ENCODE measurements at regions not wholly inside any gene's neighbourhood (a gene's known extent, or its start where the extent isn't known, plus 50 kb on each side); places are given as distances from the start of the nearest gene placed in this dataset.

GRCh38 chr16:59190731-59191130 is 456.6 kb upstream of the GOT2 start:
- no peak for DNase-seq

- no peak for DNase-seq
These were observed 453.9 kb upstream of the GOT2 start for GRCh38 chr16:59188029-59188428.

DNA sequence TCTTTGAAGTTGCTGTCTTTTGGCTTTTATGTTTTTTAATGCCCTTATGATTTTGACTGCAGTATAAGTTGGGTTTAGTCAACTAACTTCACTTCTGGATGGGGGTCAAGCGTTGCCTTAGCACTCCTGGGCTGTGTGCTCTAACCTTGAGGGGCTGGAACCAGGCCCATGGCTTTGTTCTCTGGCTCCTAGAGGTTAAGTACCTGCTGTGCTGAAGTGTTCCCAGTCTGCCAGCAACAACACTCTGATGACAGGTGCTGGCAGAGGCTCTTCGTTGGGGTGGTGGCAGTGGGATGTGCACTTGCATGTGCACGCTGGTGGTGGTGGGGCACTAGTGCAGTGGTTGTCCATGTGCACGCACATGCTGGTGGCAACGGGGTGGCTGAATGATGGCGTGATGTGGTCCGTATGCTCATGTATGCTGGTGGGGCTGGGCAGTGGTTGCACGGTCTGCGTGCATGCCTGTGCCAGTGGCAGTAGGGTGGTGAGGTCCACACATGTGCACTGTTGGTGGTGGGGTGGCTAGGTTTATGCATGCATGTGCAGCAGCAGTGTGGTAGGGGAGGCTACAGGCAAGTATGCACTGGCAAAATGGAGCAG is 447.8 kb upstream of the GOT2 start:
- DNase-seq: no peak

DNA sequence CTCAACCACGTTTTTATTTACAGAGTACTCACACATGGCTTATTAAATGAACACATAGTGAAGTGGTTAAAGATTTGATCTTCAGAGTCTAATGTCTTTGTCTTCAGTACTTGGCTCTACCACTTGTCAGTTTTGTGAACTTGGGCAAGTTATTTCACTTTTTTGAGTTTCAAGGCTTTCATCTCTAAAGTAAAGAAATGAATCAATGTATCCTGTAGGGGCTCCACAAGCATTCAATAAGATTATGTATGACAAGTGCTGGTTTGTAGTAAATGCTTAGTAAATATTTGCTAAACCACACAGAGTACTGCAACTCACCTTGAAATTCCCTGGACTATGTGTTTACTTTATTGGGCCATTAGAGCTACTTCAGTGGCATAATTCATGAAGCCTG is 446.0 kb upstream of the GOT2 start:
- DNase-seq: no peak

GRCh38 chr16:59179446-59180082 is 445.4 kb upstream of the GOT2 start:
- DNase-seq: no peak

GRCh38 chr16:59173408-59173831 is 439.3 kb upstream of the GOT2 start:
- DNase-seq: no peak

DNA sequence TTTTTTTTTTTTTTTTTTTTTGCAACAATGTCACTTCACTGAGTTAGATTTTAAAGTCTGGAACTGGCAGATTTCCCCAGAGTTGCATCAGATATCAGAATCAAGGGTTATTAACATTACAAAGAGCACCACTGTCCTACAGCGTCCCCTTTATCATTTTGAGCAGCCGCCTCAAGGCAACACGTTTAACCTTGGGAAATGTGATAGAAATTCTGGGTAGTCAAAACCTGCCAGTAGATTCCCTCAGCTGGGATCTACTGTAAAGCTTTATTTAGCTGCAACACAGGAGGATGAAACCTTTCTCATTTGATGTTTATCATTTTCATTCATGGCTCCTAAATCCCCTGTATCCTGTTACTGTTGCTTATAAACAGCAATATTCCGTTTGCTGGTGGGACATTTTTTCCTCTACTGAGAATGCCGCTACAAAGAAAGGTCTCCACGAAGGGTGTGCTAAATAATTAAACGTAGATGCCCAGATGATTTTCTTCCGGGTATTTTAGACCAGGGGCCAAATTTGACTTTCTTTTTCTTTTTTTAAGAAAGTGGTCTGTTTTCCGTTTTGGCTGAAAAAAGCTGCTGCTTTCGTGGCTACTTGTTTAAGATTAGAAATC is 436.1 kb upstream of the GOT2 start:
- no peak for DNase-seq

- no peak for DNase-seq
These were observed 435.1 kb upstream of the GOT2 start for GRCh38 chr16:59169168-59169567.

DNA sequence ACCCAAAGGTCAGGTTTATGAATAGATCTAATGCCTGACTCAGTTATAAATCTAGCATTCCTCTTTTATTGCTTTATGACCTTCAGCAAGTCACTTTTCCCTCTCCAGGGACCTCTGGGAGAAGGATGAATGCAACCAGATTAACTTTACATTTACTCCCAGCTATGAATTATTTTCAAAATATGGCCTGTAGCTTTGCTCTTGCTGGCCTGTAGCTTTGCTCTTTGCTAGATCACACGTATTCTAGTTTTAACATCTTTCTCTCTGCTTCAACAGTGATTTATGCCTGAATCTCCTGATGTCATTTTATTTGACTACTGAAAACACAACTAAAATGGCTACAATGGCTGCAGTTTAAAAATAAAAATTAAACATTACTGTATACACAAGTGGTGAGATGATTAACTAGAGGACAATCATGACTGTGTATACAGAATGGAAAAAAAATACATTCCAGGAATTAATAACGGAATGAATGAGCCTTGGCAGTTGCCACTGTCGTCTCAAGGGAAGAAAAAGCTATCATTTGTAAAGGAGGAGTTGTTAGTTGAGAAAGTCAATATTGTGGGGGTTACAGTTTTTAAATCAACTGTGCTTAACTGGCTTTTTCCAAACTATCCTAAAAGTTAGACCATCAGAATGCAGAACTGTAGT is 434.5 kb upstream of the GOT2 start:
- DNase-seq: no peak

DNA sequence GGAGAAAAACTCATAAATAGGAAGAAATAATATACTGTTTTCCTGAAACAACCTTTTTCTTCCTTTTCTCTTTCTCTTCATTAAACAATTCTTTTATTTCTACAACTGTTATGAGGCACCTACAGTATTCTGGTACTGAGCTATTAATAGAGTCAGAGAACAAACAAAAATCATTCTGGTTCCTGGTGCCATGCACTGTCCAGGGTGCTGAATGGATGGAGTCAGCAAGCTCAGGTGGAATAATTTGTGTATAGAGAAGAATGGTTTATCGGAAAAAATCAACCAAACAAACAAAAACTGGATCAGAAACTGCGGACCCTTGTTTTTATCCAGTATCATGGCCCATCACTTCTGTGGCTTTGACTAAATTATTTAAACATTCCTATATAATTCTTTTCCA is 430.3 kb upstream of the GOT2 start:
- no peak for DNase-seq

GRCh38 chr16:59163371-59164055 is 429.4 kb upstream of the GOT2 start:
- no peak for DNase-seq

GRCh38 chr16:59161679-59162078 is 427.6 kb upstream of the GOT2 start:
- no peak for DNase-seq

DNA sequence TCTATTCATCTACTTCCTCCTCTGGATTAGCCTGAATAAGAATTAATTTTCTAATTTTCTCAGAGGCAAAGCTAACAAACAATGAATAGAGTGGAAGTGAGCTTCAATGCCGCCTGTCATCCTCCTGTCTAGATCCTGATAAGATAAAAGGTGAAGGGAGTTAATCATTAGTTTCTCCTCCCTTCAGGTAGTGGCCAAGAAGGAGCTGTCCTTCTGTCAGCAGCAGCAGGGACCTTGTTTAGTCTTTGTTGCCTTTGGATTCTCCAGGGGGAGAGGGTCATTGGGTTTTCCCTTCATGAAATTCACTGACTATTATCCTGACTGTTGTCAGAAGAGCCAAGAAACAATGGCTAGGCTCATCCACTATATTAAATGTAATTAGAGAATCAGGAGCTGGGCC is 420.2 kb upstream of the GOT2 start:
- DNase-seq: no peak

- DNase-seq: no peak
These were observed 414.6 kb upstream of the GOT2 start for GRCh38 chr16:59148769-59149155.

DNA sequence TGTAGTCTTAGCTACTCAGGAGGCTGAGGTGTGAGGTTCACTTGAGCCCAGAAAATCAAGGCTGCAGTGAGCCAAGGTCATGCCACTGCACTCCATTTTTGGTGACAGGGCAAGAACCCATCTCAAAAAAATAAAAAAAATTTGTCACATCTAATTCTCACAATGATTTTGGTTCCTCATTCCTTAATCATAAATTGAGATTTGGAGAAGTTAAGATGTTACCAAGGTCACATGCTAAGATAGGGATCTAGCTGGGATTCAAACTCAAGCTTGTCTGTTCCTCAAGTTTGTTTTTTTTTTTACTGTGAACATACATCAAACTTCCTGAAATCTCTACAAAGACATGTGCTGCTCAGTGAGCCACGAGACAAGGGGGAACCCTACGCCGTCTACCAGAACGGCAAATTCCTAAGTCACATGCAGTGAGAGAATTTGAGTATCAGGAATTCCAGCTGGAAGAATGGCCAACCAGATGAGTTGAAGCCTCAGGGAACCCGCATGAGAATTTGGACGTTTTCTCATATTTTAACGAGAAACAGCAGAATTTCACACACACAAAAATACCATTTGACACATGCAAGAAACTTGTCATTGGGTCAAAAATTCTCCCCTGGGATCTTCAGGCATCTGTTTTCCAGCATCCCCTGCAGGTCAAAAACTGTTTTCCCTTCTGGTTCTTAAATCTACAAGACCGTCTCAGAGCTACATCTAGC is 414.1 kb upstream of the GOT2 start:
- no peak for DNase-seq

DNA sequence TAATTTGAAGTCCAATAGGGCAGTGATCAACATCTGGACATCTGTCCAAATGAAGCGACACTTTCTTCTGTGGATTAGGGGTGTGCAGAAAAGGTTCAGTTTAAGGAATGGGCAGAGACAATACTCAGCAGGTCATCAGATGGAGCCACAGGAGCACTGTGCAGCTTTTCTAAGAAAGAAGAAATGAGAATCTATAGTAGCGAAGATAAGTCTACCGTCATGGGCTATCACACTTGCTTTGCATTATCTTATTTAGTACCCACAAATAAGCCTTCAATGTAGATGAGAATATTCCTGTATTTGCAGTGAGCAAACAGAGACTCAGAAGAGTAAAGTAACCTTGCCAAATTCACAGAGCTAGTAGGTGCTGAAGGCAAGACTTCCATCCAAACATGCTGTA is 412.0 kb upstream of the GOT2 start:
- DNase-seq: no peak

DNA sequence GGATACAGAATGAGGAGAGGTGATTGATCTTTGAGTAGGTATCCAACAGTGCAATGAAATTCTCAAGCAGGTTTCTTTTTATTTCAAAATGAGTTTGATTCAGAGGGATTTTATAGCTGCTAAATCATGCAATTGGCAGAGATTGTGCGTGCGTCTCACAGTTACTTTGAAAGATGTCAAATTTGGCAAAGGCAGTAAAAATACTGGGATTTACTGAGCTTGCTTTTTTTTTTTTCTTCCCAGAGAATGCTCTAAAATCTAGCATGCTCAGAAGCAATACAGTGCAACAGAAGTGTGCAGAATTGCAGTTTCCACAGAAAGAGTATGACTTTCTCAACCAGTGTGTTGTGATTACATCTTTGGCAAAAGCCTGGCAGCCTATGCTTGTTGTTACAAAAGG is 410.7 kb upstream of the GOT2 start:
- DNase-seq: no peak

- DNase-seq: no peak
These were observed 410.2 kb upstream of the GOT2 start for GRCh38 chr16:59144326-59144725.

DNA sequence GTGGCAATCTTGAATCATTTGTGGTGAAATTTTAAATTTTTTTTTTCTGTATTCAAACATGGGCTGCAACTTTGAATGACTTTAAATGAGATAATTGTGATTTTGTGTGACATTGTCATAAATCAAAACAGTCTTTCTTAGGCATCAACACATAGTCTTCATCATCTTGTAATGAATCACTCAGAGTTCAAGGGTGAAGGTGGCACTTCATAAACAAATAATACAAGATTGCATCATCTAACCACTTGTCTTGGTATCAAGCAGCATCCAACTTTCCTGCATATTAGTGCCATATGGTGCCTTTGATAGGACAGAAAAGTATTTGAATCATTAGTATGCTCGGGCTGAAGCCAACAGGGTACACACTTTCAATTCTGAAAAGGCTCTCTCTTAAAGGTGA is 392.4 kb upstream of the GOT2 start:
- DNase-seq: no peak

GRCh38 chr16:59124056-59124455 is 389.9 kb upstream of the GOT2 start:
- DNase-seq: no peak

- DNase-seq: no peak
These were observed 389.4 kb upstream of the GOT2 start for GRCh38 chr16:59123479-59123878.

DNA sequence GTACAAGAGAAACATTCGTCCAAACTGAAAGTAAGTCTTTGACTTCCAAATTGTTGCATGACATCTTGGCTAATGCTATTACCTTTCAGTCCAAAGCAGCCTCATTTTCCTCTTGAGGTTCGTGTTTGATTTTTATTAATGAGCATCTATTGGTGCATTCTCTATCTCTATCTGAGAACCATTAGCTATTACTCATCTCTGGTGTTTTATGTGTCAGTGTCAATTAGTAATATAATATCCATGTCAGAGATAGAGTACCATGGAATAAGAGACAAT is 388.1 kb upstream of the GOT2 start:
- no peak for DNase-seq

Data from T-helper 9 cell (primary cell).